ENCODE measurements at regions not wholly inside any gene's neighbourhood (a gene's known extent, or its start where the extent isn't known, plus 50 kb on each side); places are given as distances from the start of the nearest gene placed in this dataset.

DNA sequence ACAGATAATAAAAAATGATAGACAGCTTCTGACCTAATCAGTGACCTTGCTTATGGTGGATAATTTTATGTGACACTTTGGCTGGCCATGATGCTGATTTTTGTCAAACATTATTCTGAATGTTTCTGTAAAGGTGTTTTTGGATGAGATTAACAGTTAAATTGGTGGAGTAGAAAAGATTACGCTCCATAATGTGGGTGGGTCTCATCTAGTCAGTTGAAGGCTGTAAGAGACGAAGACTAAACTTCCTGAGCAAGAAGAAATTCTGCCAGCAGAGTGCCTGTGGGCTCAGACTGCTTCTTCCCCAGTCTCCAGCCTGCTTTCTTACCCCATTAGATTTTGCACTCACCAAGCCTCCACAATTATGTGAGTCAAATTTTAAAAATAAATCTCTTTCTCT is 214.9 kb upstream of the ITGA4 start:
- DNase-seq (ENCODE audit: low spot score): no peak

DNA sequence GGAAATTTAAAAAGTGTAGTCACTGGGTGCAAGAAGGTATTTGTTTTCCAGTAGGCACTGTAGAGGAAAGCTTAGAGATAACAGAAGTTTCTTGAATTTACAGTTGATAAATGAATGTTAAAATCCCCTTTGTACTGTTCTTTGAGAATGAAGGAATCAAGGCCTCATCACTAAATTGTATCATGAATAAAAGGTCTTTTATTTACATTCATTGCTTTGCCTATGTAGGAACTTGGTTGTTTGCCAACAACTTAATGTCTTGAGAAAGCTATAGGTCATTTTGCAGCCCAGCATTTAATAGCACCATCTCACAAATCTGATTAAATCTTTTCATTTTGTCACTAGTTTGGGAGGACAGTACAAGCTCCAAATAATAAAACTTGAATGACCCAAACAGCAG is 213.9 kb upstream of the ITGA4 start:
- no peak for DNase-seq (ENCODE audit: low spot score)

DNA sequence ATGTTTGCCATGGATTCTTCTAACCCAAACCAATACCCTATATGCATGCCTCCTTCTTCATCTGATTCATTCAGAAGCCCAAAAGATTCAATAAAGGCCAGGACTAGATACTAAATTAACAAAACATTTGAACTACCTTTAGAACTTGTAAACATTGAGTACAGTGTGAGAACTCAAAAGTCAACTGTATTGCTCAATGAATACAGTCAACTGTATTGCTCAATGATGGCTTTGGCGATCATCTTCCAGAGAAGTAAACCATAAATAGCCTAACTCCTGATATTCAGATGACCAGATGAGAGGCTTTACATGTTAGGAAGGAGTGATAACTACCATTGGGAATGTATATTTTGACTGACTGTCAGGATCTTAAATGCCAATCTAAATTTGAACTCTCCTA is 206.5 kb upstream of the ITGA4 start:
- no peak for DNase-seq (ENCODE audit: low spot score)

GRCh38 chr2:181252262-181253148 is 204.7 kb upstream of the ITGA4 start:
- DNase-seq (ENCODE audit: low spot score): no peak

DNA sequence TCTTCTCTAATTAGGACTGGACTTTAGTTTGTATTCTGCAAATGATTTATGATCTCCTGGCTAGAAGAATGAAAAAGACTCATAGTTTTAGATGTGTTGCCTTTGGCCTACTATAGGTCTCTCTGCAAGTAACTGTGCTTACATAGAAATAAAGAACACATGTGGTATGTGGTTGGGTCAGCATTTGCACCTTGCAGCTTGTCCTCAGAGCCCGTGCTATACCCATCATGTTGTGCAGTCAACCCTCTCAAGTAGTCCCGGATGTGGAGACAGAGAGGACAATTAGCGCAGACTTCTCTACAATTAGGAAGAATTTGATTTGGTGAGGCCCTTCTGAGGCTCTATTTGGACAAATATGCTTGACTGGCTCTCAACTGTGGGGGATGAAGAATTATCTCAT is 203.7 kb upstream of the ITGA4 start:
- no peak for DNase-seq (ENCODE audit: low spot score)

DNA sequence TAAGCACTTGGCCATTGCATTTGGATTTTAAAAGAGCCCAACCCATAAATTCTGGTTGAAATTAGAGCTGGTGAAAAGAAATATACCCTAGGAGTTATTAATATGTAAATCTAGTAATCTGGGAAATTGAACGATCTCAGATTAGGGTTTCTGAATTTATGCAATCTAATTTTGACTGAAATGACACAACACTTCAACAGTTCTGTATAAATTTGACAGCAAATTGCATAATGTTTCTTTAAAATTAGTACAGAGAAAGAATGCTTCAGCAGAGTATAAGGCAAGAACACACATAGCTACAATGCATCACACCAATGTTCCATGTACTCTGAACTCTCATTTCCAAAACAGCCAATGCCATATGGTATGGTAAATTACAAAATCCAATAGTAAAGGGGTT is 201.5 kb upstream of the ITGA4 start:
- no peak for DNase-seq (ENCODE audit: low spot score)

- DNase-seq (ENCODE audit: low spot score): no peak
Observed at GRCh38 chr2:181258720-181259119, 198.5 kb upstream of the ITGA4 start.

GRCh38 chr2:181262782-181263181 is 194.4 kb upstream of the ITGA4 start:
- DNase-seq (ENCODE audit: low spot score): no peak

DNA sequence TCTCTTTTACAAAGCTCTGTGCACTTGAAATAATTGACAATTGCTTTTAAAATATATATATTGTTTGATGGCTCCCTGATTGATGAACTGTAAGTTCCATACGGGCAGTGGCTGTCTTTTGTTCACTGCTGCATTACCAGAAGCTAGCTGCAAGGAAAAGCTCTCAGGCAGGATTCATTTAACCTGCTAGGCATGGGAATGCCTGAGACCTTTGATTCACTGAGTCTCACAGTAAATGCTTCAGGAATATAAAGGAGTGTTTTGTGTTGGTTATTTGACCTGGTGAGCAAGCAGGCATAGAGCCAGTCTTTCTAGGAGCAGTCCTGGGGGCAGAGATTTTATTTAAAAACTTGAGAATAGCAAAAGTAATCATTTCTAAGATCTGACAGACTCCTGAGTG is 193.2 kb upstream of the ITGA4 start:
- DNase-seq (ENCODE audit: low spot score): no peak

- no peak for DNase-seq (ENCODE audit: low spot score)
Observed at GRCh38 chr2:181264441-181264840, 192.7 kb upstream of the ITGA4 start.

DNA sequence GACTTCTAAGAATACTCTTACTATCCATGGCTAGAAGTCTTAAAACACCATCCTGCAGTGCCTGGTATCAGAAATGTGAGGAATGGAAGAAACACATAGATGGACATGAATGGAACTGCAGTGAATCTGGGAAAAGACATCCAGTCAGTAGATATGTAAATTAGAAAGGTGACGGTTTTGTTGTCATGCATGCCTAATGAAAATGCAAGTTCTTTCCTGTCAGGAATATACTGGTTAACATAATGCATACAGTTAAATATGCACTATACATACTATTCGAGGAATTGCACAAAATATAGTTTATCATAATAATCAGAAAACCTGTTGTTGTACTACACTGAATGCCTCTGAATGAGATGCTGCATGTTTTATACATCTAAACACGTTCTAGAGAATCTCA is 190.6 kb upstream of the ITGA4 start:
- DNase-seq (ENCODE audit: low spot score): no peak

GRCh38 chr2:181268174-181268867 is 188.9 kb upstream of the ITGA4 start:
- DNase-seq (ENCODE audit: low spot score): no peak

DNA sequence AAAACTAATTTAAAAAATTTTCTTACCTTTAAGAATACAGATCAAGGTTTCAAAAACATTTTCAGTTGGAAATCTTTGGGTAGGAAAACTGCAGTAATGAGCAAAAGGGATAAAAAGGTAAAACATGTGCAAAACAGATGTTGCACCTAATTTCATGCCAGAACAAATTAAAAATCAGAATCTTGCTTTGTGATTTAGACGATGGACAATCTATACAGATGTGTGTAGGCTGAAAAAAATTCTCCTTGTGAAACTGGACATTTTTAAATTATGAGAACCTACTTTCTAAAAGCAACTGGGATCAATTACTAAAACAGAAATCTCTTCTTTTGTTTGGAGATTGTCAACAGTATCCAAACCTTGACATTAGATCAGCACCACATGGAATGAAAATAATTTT is 183.2 kb upstream of the ITGA4 start:
- DNase-seq (ENCODE audit: low spot score): no peak

DNA sequence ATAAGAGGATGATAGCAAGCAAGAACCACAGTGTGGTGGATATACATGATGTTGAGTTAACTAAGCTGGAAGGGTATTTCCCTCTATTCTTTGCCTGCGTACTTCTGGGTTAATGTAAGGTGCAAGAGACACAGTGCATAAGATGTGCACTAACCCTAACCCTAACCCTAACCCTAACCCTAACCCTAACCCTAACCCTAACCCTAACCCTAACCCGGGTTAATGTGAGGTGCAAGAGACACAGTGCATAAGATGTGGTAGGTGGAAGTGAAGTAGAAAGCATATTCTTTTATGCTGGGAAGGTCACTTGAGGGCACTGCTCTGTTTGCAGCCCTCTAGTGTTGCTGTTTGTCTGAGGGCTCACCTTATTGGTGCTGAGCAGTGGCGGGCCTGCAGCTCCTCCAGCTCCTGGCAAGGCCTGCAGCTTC is 181.5 kb upstream of the ITGA4 start:
- DNase-seq (ENCODE audit: low spot score): no peak

GRCh38 chr2:181281206-181281832 is 175.9 kb upstream of the ITGA4 start:
- no peak for DNase-seq (ENCODE audit: low spot score)

DNA sequence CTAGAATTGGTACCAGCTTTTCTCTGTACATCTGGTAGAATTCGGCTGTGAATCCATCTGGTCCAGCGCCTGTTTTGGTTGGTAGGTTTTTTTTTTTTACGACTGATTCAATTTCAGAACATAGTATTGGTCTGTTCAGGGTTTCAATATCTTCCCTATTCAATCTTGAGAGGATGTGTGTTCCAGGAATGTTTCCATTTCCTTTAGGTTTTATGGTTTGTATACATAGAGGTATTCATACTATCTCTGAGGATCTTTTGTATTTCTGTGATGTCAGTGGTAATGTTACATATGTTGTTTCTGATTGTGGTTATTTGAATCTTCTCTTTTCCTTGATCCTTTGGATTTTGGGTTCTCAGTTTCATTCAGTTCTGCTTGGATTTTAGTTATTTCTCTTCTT is 172.1 kb upstream of the ITGA4 start:
- no peak for DNase-seq (ENCODE audit: low spot score)

DNA sequence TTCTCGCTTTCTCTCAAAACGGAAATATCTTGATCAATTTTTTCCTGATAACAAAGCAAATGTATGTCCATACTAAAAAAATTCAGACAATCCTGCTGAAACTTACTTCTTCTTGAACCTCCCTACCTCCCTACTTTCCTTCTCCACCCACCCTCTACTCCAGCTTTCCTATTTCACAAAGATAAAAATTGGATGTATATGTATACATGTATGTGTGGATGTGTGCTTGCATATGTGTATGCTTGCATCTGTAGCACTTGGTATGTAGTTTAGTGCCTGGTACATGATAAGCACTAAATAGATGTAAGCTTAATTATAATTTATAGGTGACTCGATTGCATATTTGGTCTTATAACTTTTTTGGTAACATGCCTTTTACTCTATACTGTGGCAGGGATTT is 167.5 kb upstream of the ITGA4 start:
- no peak for DNase-seq (ENCODE audit: low spot score)

GRCh38 chr2:181290182-181290581 is 167.0 kb upstream of the ITGA4 start:
- DNase-seq (ENCODE audit: low spot score): no peak

DNA sequence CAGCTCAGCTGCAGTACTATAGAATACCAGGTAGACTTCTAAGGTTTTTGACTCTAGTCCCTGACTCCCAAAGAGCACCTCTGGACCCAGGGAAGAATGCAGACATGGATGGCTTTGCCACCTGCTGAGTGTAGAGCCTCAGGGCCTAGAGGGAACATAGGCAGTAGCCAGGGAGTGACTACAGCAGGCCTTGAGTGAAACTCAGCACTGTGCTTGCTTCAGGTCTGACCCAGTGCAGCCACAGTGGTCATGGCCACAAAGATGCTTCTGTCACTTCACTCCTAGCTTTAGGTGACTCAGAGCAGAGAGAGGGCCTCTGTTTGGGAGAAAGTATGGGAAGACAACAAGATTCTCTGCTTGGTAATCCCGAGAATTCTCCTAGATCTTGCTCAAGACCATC is 162.2 kb upstream of the ITGA4 start:
- no peak for DNase-seq (ENCODE audit: low spot score)

DNA sequence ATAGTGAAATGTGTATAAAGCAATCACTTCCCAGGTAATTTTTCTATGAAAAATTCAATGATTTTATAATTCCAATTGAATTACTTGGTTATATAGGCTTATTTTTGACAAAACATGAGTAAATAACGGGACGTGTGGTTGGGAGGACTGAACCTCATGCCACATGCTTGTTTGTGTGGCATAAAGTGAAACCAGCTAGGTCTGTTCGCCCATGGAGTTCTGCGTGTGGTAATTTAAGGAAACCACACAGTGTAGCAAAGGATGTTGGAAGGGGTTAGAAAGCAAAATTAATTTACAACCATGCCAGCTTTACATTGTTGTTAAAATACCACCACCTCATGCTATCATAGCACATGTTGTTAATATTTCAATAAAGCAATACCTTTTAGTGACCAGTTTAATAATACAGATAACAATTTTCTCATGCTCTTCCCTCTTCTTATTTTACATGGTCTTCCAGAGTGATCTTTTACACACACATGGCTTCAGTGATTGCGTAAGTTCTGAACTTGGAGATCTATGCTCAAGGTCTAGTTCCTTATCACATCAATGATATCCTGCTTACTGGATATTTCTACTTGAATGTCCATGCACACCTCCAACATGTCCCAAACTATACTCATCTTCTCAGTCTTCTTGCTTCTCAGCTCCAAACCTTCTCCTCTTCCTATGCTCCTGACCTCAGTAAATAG is 156.4 kb upstream of the ITGA4 start:
- DNase-seq (ENCODE audit: low spot score): no peak

DNA sequence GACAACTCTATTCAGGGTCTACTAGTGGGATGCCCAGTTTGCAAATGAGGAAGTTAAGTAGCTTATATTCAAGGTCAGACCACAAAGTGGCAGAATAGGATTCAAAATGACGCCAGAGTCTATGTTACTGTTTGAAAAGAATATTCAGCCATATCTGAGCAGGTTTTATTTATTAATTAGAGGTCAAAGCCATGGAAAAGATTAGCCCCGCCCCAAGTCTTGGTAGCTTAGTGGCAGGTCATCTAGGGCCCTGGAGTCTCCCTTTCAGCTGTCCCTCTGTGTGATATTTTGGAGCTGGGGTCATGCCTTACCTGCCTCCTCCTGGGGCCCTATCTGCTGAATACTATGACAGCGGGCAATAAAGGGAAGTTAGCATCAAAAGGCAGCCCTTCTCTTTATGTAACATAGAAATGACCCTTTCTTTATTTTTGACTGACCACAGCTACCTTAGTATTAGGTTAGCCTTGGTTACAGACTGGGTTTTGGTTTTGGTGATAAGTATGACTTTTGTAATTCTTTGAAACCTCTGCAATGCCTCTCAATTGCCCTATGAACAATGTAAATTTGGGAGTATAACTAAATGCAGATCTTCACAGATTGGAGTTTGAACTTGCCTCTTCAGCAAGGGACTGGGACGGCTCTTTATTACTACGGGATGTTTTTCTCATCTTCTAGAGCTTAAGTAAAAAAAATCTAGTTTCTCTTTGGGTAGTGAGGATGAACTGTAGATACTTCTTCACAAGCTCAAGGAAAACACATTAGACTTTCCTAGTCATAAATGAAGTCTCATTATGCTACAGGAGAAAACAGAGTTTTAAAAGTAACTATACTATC is 153.0 kb upstream of the ITGA4 start:
- DNase-seq (ENCODE audit: low spot score): no peak

Measured in SK-N-DZ (cell line).